ENCODE measurements at regions not wholly inside any gene's neighbourhood (a gene's known extent, or its start where the extent isn't known, plus 50 kb on each side); places are given as distances from the start of the nearest gene placed in this dataset.
"Not testable (repeated sequence)": the region's sequence is repeated elsewhere in the genome, so short reads cannot be mapped to it uniquely, and the experiment has no call there.

DNA sequence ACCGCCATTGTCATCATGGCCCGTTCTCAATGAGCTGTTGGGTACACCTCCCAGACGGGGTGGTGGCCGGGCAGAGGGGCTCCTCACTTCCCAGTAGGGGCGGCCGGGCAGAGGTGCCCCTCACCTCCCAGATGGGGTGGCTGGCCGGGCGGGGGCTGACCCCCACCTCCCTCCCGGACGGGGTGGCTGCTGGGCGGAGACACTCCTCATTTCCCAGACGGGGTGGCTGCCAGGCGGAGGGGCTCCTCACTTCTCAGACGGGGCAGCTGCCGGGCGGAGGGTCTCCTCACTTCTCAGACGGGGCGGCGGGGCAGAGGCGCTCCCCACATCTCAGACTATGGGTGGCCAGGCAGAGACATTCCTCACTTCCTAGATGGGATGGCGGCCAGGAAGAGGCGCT is 505.1 kb downstream of the LRRC70 start:
- not testable (repeated sequence) for TF ChIP-seq POLR2A (IDR thresholded peaks at IDR 0.05; ENCODE audit: low read length); GATA1 (IDR thresholded peaks at IDR 0.05; ENCODE audit: low read depth, low read length)
